ENCODE measurements at regions not wholly inside any gene's neighbourhood (a gene's known extent, or its start where the extent isn't known, plus 50 kb on each side); places are given as distances from the start of the nearest gene placed in this dataset.
A peak's percentile ranks its signal among the peaks of the same experiment; 100 is the strongest.

GRCh38 chr6:14369717-14370116 lies 252.1 kb downstream of the CD83 start:
- Mint-ChIP-seq H3K36me3 (ENCODE audit: low read depth) (no peaks in the 10 kb centered on the region), H3K4me1 (peaks cover 49% of the 10 kb centered on the region), H3K4me3 (no peak overlapping the region), H3K27ac (peak overlapping the region; percentile 1), H3K9me3 (no peaks in the 10 kb centered on the region), H3K27me3 (no peaks in the 10 kb centered on the region)
- CTCF ChIA-PET = interaction anchor here (0.9 kb wide), 1 partner anchor 14 kb away, joined by 3 read pairs; no protein-coding TSS in a partner anchor
- intact Hi-C loops (cut with micrococcal nuclease) = loop anchor here (2.0 kb wide), 1 partner anchor 17 kb away; no protein-coding TSS in a partner anchor
- POLR2A ChIA-PET = no interaction called here
- TF ChIP-seq CTCF (IDR thresholded peaks at IDR 0.05) = no peak
- no peak for DNase-seq
- ATAC-seq (ENCODE audit: low read depth) = no peak

- ATAC-seq (ENCODE audit: low read depth) (no peak), DNase-seq (no peak)
- ChIA-PET CTCF (no interaction called here), POLR2A (no interaction called here)
- Mint-ChIP-seq H3K4me3 (peak overlapping the region; percentile 53), H3K27ac (peak overlapping the region; percentile 66), H3K27me3 (no peaks in the 10 kb centered on the region), H3K36me3 (ENCODE audit: low read depth) (no peaks in the 10 kb centered on the region), H3K4me1 (peaks cover 62% of the 10 kb centered on the region), H3K9me3 (no peaks in the 10 kb centered on the region)
- intact Hi-C loops (cut with micrococcal nuclease) = loop anchor here (2.0 kb wide), 1 partner anchor 15 kb away; no protein-coding TSS in a partner anchor
- no peak for TF ChIP-seq CTCF (IDR thresholded peaks at IDR 0.05)
Measured at GRCh38 chr6:14371530-14371929, 254.0 kb downstream of the CD83 start.

- Mint-ChIP-seq H3K27me3 (no peaks in the 10 kb centered on the region), H3K27ac (peak overlapping the region; percentile 74), H3K4me3 (peak overlapping the region; percentile 44), H3K36me3 (ENCODE audit: low read depth) (no peaks in the 10 kb centered on the region), H3K9me3 (no peaks in the 10 kb centered on the region), H3K4me1 (peaks cover 62% of the 10 kb centered on the region)
- intact Hi-C loops (cut with micrococcal nuclease) = no loop called here
- ChIA-PET CTCF (interaction anchor here (0.6 kb wide), 1 partner anchor 306 kb away, joined by 3 read pairs; no protein-coding TSS in a partner anchor), POLR2A (interaction anchor here (1.0 kb wide), 1 partner anchor 10 kb away, joined by 3 read pairs; no protein-coding TSS in a partner anchor)
- no peak for DNase-seq
- TF ChIP-seq CTCF (IDR thresholded peaks at IDR 0.05) = no peak
- ATAC-seq (ENCODE audit: low read depth) = peak; percentile 71
Measured at GRCh38 chr6:14372734-14373489, 255.3 kb downstream of the CD83 start.

- no peak for DNase-seq
- Mint-ChIP-seq H3K36me3 (ENCODE audit: low read depth) (no peaks in the 10 kb centered on the region), H3K4me1 (peaks cover 56% of the 10 kb centered on the region), H3K27me3 (no peaks in the 10 kb centered on the region), H3K9me3 (peaks cover 3% of the 10 kb centered on the region), H3K4me3 (no peak overlapping the region), H3K27ac (peak overlapping the region; percentile 74)
- no peak for ATAC-seq (ENCODE audit: low read depth)
- ChIA-PET CTCF (no interaction called here), POLR2A (no interaction called here)
- intact Hi-C loops (cut with micrococcal nuclease) = no loop called here
- TF ChIP-seq CTCF (IDR thresholded peaks at IDR 0.05) = no peak
Measured at GRCh38 chr6:14373648-14374437, 256.3 kb downstream of the CD83 start.

- ATAC-seq (ENCODE audit: low read depth) = peak; percentile 37
- ChIA-PET POLR2A (interaction anchor here (0.6 kb wide), 1 partner anchor 162 kb away, joined by 3 read pairs; no protein-coding TSS in a partner anchor), CTCF (no interaction called here)
- TF ChIP-seq CTCF (IDR thresholded peaks at IDR 0.05) = no peak
- intact Hi-C loops (cut with micrococcal nuclease) = no loop called here
- Mint-ChIP-seq H3K4me1 (peaks cover 56% of the 10 kb centered on the region), H3K9me3 (peaks cover 3% of the 10 kb centered on the region), H3K4me3 (no peak overlapping the region), H3K36me3 (ENCODE audit: low read depth) (no peaks in the 10 kb centered on the region), H3K27me3 (no peaks in the 10 kb centered on the region), H3K27ac (peak overlapping the region; percentile 27)
- DNase-seq = no peak
Measured at GRCh38 chr6:14375930-14376329, 258.4 kb downstream of the CD83 start.

Measured in activated B cell treated with CpG ODN at 0.5 μM for 24 hours (primary cell).